ENCODE measurements at regions not wholly inside any gene's neighbourhood (a gene's known extent, or its start where the extent isn't known, plus 50 kb on each side); places are given as distances from the start of the nearest gene placed in this dataset.

DNA sequence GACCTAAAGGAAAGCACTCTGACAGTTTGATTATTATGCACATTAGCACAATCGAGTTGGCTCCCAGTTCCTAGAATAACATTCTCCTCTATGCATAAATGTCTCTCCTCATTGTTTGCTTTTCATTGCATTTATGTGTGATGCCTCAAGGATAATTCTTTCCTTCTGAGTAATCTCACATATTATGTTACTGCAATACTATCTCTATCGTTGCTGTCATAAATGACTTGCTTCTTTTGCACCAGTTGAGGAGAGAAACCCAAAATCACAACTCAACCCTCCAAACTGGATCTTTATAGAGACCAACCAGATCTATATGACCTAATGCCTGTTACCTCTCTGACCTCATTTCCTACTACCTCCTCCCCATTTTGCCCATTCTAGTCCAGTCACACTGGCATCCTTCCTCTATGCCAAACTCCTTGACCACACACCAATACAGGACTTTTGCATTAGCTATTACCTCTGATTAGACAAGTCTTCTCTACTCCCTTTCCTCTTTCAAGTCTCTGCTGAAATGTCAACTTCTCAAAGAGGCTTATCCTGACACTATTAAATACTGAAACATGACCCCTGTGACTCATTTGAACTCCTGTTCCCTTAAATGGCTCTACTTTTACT, 1026.0 kb downstream of the TUSC7 start:
- DNase-seq (ENCODE audit: low read depth), result peak; percentile 11
- H3K4me3 ChIP-seq (ENCODE audit: control insufficient read depth, low read depth, low read length), result no peak overlapping the region
- TF ChIP-seq CTCF (IDR thresholded peaks at IDR 0.05; ENCODE audit: control insufficient read depth, insufficient read depth, low read depth, low read length, missing control alignments), result no peak

- no peak for TF ChIP-seq CTCF (IDR thresholded peaks at IDR 0.05; ENCODE audit: control insufficient read depth, insufficient read depth, low read depth, low read length, missing control alignments)
- H3K4me3 ChIP-seq (ENCODE audit: control insufficient read depth, low read depth, low read length), result no peak overlapping the region
- DNase-seq (ENCODE audit: low read depth), result no peak
These were observed 1027.3 kb downstream of the TUSC7 start for GRCh38 chr3:117736846-117737245.

DNA sequence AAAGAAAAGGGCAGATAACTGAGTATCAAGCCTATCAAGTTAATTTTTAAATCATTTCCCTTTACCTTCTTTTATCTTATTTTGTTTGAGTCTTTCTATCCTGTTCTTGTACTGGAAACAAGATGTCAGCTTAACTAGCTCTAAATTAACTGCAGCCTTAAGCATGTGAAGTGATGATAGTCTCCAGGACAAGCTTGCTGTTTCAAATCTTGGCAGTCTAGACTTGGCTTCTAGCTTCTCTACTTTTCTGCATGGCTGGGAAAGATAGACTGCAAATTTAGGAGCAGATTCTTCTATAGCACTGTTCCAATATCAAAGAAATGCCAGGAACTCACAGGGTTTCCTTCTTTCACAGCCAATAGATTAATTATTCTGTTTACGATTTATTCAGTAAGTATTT, 1034.4 kb downstream of the TUSC7 start:
- no peak for TF ChIP-seq CTCF (IDR thresholded peaks at IDR 0.05; ENCODE audit: control insufficient read depth, insufficient read depth, low read depth, low read length, missing control alignments)
- DNase-seq (ENCODE audit: low read depth), result no peak
- no peak overlapping the region for H3K4me3 ChIP-seq (ENCODE audit: control insufficient read depth, low read depth, low read length)

GRCh38 chr3:117744935-117745334, 1035.4 kb downstream of the TUSC7 start:
- no peak for DNase-seq (ENCODE audit: low read depth)
- H3K4me3 ChIP-seq (ENCODE audit: control insufficient read depth, low read depth, low read length), result no peak overlapping the region
- TF ChIP-seq CTCF (IDR thresholded peaks at IDR 0.05; ENCODE audit: control insufficient read depth, insufficient read depth, low read depth, low read length, missing control alignments), result no peak

DNA sequence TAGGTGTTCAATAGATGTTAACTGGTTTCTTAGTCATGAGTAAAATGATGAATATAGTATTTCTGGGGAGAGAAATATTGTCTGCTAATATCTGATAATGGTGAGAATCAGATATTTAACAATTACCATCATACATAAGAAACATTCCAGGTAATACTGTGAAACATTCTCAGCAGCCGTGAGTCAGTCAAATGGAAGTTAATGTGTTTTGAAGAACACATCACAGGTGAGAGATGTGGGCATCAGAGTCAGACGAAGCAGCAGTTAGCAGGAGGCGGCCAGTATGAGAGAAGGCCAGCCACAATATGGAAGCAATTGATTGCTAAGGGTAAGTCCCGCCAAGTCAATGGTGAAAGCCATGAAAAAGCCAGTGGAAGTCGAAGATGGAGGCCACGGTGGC, 1035.9 kb downstream of the TUSC7 start:
- DNase-seq (ENCODE audit: low read depth), result no peak
- H3K4me3 ChIP-seq (ENCODE audit: control insufficient read depth, low read depth, low read length), result no peak overlapping the region
- no peak for TF ChIP-seq CTCF (IDR thresholded peaks at IDR 0.05; ENCODE audit: control insufficient read depth, insufficient read depth, low read depth, low read length, missing control alignments)

- no peak for DNase-seq (ENCODE audit: low read depth)
- no peak for TF ChIP-seq CTCF (IDR thresholded peaks at IDR 0.05; ENCODE audit: control insufficient read depth, insufficient read depth, low read depth, low read length, missing control alignments)
- H3K4me3 ChIP-seq (ENCODE audit: control insufficient read depth, low read depth, low read length), result no peak overlapping the region
These were observed 1036.5 kb downstream of the TUSC7 start for GRCh38 chr3:117746066-117746465.

DNA sequence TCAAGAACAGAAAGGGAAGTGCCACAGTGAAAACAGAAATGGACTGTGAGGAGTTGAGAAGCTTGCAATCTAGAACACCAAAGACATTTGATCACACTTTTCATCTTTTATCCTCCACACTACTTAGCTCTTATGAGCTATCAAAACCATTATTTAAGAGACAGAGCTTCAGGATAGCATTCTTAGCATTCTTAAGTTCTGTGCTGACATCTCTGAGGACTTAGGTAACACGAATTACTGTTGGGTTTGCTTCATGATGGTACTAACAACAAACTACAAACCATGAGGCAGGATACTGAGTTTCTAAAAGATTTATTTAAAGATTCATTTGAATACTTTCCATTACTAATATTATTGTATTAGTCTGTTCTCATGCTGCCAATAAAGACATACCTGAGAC, 1038.6 kb downstream of the TUSC7 start:
- no peak for DNase-seq (ENCODE audit: low read depth)
- TF ChIP-seq CTCF (IDR thresholded peaks at IDR 0.05; ENCODE audit: control insufficient read depth, insufficient read depth, low read depth, low read length, missing control alignments), result no peak
- no peak overlapping the region for H3K4me3 ChIP-seq (ENCODE audit: control insufficient read depth, low read depth, low read length)
